GM12892 (cell line): ENCODE measurements at regions not wholly inside any gene's neighbourhood (a gene's known extent, or its start where the extent isn't known, plus 50 kb on each side); places are given as distances from the start of the nearest gene placed in this dataset.

Experiments used
- DNase-seq: peaks from one replicate; pipeline ENCODE4 v3.0.0; 2011; ENCODE audit not compliant: insufficient read length
- FAIRE-seq: peaks from 2 replicates; lab custom pipeline; 2011; peaks lifted over from hg19 to GRCh38; lab: Jason Lieb, UNC
- POLR2A ChIP-seq: IDR thresholded peaks from 2 replicates; pipeline ENCODE4 v1.6.1; 2011; ENCODE audit warnings: low read depth, low read length, control low read depth
- POLR2AphosphoS5 ChIP-seq: IDR thresholded peaks from 2 replicates; pipeline ENCODE4 v1.6.1; 2011; ENCODE audit warnings: low read depth, low read length, control low read depth
- TAF1 ChIP-seq: IDR thresholded peaks from 2 replicates; pipeline ENCODE4 v1.6.1; 2011; ENCODE audit warnings: low read depth, mild to moderate bottlenecking, control low read depth, low read length, borderline replicate concordance

DNA sequence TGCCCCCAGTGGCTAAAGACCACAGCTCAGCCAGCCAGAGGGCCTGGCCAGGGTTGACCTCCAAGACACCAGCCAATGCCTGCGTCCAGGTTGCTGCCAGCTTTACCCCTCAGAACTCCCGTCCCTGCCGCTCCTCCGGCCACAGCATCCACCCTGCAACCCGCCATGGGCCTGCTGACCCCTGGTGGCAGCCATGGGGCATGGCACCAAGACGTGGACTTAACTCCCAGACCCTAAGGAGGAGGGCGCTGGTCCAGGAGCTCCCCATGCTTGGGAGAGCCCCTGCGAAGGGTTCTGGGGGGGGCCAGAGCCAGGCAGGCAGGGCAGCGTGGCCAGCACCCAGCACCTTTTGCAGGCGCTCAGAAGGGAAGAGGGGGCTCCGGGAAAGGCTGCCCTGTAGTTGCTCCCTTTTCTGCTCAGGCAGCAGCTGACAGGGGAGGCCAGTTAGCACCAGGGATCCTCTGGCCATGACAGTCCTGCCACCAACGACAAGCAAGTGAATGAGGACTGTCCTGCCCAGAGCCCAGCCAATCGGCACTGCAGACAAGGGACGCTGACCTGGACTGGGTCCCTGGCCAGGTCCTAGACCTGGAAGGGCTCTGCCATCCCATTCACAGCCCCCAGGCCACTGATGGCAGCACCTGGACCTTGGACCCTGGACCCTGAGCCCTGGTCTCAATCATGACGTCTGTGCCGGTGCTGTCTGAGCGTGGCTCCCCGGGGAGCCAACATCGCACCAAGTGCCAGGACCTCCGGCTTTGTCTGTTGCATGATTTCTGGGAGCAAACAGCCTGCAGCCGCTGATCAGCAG is 246.2 kb downstream of the NPHP4 start:
- DNase-seq (peak; percentile 90), FAIRE-seq (peak; percentile 70)
- TF ChIP-seq POLR2AphosphoS5 (no peak), TAF1 (no peak), POLR2A (no peak)

- TF ChIP-seq POLR2A (no peak), TAF1 (no peak), POLR2AphosphoS5 (no peak)
- DNase-seq (no peak), FAIRE-seq (no peak)
Measured at GRCh38 chr1:5744911-5745799, 247.1 kb downstream of the NPHP4 start.

GRCh38 chr1:5744341-5744740 is 247.9 kb downstream of the NPHP4 start:
- DNase-seq (no peak), FAIRE-seq (no peak)
- no peak for TF ChIP-seq POLR2A
- TF ChIP-seq POLR2AphosphoS5: no peak
- no peak for TF ChIP-seq TAF1

DNA sequence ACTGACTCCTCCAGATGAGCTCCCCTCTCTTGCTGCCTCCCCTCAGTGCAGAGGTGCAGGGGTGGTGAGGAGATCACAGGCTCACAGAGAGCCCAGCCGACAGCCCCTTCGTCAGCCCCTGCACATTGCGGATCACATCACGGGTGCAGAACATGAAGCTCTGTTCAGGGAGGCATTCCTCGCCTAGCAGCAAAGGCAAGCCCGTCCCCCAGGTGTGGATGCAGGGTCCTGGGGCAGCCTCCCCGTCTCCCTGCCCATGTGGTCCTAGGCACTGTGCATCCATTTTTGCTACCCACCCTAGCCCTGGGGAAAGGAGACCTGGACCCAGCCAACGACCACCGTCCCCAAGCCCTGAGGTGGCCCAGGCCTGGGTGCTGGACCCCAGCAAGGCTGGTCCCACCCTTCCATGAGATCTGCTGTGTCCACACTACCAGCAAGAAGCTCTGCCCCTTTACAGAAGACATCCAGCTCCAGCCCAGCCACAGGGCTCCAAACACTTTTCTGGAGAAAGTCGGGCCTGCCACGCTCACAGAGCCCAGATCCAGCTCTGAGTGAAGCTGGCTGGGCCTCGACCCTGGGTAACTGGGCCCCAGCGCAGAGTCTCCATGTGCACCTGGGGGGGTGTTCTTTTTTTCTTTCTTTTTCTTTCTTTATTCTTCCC is 248.7 kb downstream of the NPHP4 start:
- no peak for TF ChIP-seq TAF1
- TF ChIP-seq POLR2A: no peak
- TF ChIP-seq POLR2AphosphoS5: no peak
- FAIRE-seq: no peak
- no peak for DNase-seq

- no peak for FAIRE-seq
- DNase-seq: no peak
Measured at GRCh38 chr1:5742801-5743200, 249.4 kb downstream of the NPHP4 start.

GRCh38 chr1:5742032-5742431 is 250.2 kb downstream of the NPHP4 start:
- FAIRE-seq (no peak), DNase-seq (no peak)
- TF ChIP-seq POLR2AphosphoS5 (no peak), TAF1 (no peak), POLR2A (no peak)

More at GRCh38 chr1:5742801-5743200, 249.4 kb downstream of the NPHP4 start:
- no peak for TF ChIP-seq POLR2AphosphoS5
- no peak for TF ChIP-seq TAF1
- TF ChIP-seq POLR2A: no peak

- no peak for TF ChIP-seq POLR2A
- no peak for TF ChIP-seq TAF1
- no peak for TF ChIP-seq POLR2AphosphoS5
- no peak for FAIRE-seq
- no peak for DNase-seq
Measured at GRCh38 chr1:5740865-5741860, 251.1 kb downstream of the NPHP4 start.

GRCh38 chr1:5740450-5740849 is 251.8 kb downstream of the NPHP4 start:
- TF ChIP-seq TAF1: no peak
- no peak for FAIRE-seq
- DNase-seq: no peak

GRCh38 chr1:5739561-5740078 is 252.6 kb downstream of the NPHP4 start:
- TF ChIP-seq POLR2A (no peak), TAF1 (no peak), POLR2AphosphoS5 (no peak)
- FAIRE-seq: no peak

GRCh38 chr1:5738911-5739462 is 253.2 kb downstream of the NPHP4 start:
- TF ChIP-seq POLR2A: no peak
- no peak for TF ChIP-seq TAF1
- no peak for TF ChIP-seq POLR2AphosphoS5
- FAIRE-seq: no peak
- DNase-seq: no peak

More at GRCh38 chr1:5739561-5740078, 252.6 kb downstream of the NPHP4 start:
- DNase-seq: no peak
